NB4 (cell line): ENCODE measurements at regions not wholly inside any gene's neighbourhood (a gene's known extent, or its start where the extent isn't known, plus 50 kb on each side); places are given as distances from the start of the nearest gene placed in this dataset.

ENCODE experiments used
- POLR2A ChIP-seq: IDR thresholded peaks from 2 replicates; pipeline ENCODE4 v1.6.1; 2011; ENCODE audit warnings: mild to moderate bottlenecking; ENCODE audit not compliant: insufficient read length; ENCODE audit errors: extremely low read depth
- TF ChIP-seq, protein P1 (sequence below): IDR thresholded peaks from one replicate; pipeline ENCODE4 v1.5.1; 2012; ENCODE audit warnings: low read depth, low read length

DNA sequence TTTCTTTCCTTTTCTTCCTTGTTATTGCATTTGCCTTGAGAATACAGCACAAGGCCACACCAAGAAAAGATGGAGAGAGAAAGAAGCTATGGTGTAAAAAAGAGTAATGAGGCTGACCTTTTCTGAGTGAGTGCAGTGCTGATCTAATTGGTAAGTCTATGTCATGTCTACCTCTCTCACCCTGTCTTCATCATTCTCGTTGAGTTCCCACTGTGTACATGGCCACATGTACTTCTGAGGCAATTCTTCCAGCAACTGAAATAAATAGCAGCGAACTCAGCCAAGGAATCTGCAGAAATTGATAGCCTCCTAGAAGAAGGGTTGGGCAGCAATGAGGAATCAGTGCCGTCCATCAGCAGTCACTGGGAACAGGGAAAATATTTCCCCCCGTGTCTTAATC is 367.2 kb upstream of the SPTLC3 start:
- TF ChIP-seq, protein P1, sequence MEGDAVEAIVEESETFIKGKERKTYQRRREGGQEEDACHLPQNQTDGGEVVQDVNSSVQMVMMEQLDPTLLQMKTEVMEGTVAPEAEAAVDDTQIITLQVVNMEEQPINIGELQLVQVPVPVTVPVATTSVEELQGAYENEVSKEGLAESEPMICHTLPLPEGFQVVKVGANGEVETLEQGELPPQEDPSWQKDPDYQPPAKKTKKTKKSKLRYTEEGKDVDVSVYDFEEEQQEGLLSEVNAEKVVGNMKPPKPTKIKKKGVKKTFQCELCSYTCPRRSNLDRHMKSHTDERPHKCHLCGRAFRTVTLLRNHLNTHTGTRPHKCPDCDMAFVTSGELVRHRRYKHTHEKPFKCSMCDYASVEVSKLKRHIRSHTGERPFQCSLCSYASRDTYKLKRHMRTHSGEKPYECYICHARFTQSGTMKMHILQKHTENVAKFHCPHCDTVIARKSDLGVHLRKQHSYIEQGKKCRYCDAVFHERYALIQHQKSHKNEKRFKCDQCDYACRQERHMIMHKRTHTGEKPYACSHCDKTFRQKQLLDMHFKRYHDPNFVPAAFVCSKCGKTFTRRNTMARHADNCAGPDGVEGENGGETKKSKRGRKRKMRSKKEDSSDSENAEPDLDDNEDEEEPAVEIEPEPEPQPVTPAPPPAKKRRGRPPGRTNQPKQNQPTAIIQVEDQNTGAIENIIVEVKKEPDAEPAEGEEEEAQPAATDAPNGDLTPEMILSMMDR = no peak
- TF ChIP-seq POLR2A = no peak
